ENCODE measurements at regions not wholly inside any gene's neighbourhood (a gene's known extent, or its start where the extent isn't known, plus 50 kb on each side); places are given as distances from the start of the nearest gene placed in this dataset.
"Not testable (repeated sequence)": the region's sequence is repeated elsewhere in the genome, so short reads cannot be mapped to it uniquely, and the experiment has no call there.

GRCh38 chr3:105101603-105102002 lies 265.1 kb upstream of the ALCAM start:
- DNase-seq (ENCODE audit: low spot score) (no peak), ATAC-seq (no peak)
- intact Hi-C loops (cut with DNase I): no loop called here

GRCh38 chr3:105103139-105103538 lies 263.6 kb upstream of the ALCAM start:
- no peak for DNase-seq (ENCODE audit: low spot score)
- no peak for ATAC-seq
- intact Hi-C loops (cut with DNase I): no loop called here

GRCh38 chr3:105108823-105109222 lies 257.9 kb upstream of the ALCAM start:
- DNase-seq (ENCODE audit: low spot score) (no peak), ATAC-seq (no peak)
- intact Hi-C loops (cut with DNase I): no loop called here

- intact Hi-C loops (cut with DNase I): no loop called here
- ATAC-seq (no peak), DNase-seq (ENCODE audit: low spot score) (no peak)
Measured at GRCh38 chr3:105118905-105119304, 247.8 kb upstream of the ALCAM start.

GRCh38 chr3:105119801-105120340 lies 246.8 kb upstream of the ALCAM start:
- ATAC-seq: no peak
- DNase-seq (ENCODE audit: low spot score): no peak
- intact Hi-C loops (cut with DNase I): no loop called here

- intact Hi-C loops (cut with DNase I): no loop called here
- ATAC-seq (no peak), DNase-seq (ENCODE audit: low spot score) (no peak)
Measured at GRCh38 chr3:105130911-105131310, 235.8 kb upstream of the ALCAM start.

- ATAC-seq: no peak
- DNase-seq (ENCODE audit: low spot score): no peak
- intact Hi-C loops (cut with DNase I): no loop called here
Measured at GRCh38 chr3:105137911-105138310, 228.8 kb upstream of the ALCAM start.

- intact Hi-C loops (cut with DNase I): no loop called here
- ATAC-seq (no peak), DNase-seq (ENCODE audit: low spot score) (no peak)
Measured at GRCh38 chr3:105139881-105140560, 226.7 kb upstream of the ALCAM start.

- ATAC-seq (no peak), DNase-seq (ENCODE audit: low spot score) (no peak)
- intact Hi-C loops (cut with DNase I): no loop called here
Measured at GRCh38 chr3:105140899-105141367, 225.8 kb upstream of the ALCAM start.

GRCh38 chr3:105144837-105145236 lies 221.9 kb upstream of the ALCAM start:
- ATAC-seq: no peak
- intact Hi-C loops (cut with DNase I): no loop called here
- no peak for DNase-seq (ENCODE audit: low spot score)

- DNase-seq (ENCODE audit: low spot score) (no peak), ATAC-seq (no peak)
- intact Hi-C loops (cut with DNase I): no loop called here
Measured at GRCh38 chr3:105145511-105145910, 221.2 kb upstream of the ALCAM start.

GRCh38 chr3:105149197-105149596 lies 217.5 kb upstream of the ALCAM start:
- DNase-seq (ENCODE audit: low spot score); ATAC-seq; intact Hi-C loops (cut with DNase I): not testable (repeated sequence)

- ATAC-seq (no peak), DNase-seq (ENCODE audit: low spot score) (no peak)
- intact Hi-C loops (cut with DNase I): no loop called here
Measured at GRCh38 chr3:105152987-105153386, 213.7 kb upstream of the ALCAM start.

GRCh38 chr3:105154692-105155091 lies 212.0 kb upstream of the ALCAM start:
- intact Hi-C loops (cut with DNase I): no loop called here
- no peak for ATAC-seq
- DNase-seq (ENCODE audit: low spot score): no peak

- no peak for DNase-seq (ENCODE audit: low spot score)
- intact Hi-C loops (cut with DNase I): no loop called here
- no peak for ATAC-seq
Measured at GRCh38 chr3:105157067-105157765, 209.5 kb upstream of the ALCAM start.

- ATAC-seq: no peak
- intact Hi-C loops (cut with DNase I): no loop called here
Measured at GRCh38 chr3:105157766-105158085, 209.0 kb upstream of the ALCAM start.

GRCh38 chr3:105158286-105158685 lies 208.4 kb upstream of the ALCAM start:
- intact Hi-C loops (cut with DNase I): no loop called here
- no peak for ATAC-seq
- no peak for DNase-seq (ENCODE audit: low spot score)

More at GRCh38 chr3:105157766-105158085, 209.0 kb upstream of the ALCAM start:
- DNase-seq (ENCODE audit: low spot score): no peak

- intact Hi-C loops (cut with DNase I): no loop called here
- DNase-seq (ENCODE audit: low spot score): no peak
- ATAC-seq: no peak
Measured at GRCh38 chr3:105162448-105162847, 204.3 kb upstream of the ALCAM start.

- ATAC-seq (no peak), DNase-seq (ENCODE audit: low spot score) (no peak)
- intact Hi-C loops (cut with DNase I): no loop called here
Measured at GRCh38 chr3:105166893-105167292, 199.8 kb upstream of the ALCAM start.

GRCh38 chr3:105170423-105170822 lies 196.3 kb upstream of the ALCAM start:
- intact Hi-C loops (cut with DNase I): no loop called here
- ATAC-seq: no peak

More at GRCh38 chr3:105170423-105170822, 196.3 kb upstream of the ALCAM start:
- DNase-seq (ENCODE audit: low spot score): no peak
